IMR-90 (cell line): ENCODE measurements at regions not wholly inside any gene's neighbourhood (a gene's known extent, or its start where the extent isn't known, plus 50 kb on each side); places are given as distances from the start of the nearest gene placed in this dataset.
A peak's percentile ranks its signal among the peaks of the same experiment; 100 is the strongest.

Experiments used
- ATAC-seq: fragments of 200-7000 bp; cut with Tn5 transposase; 2 replicates; pipeline ENCODE4 v1.9.1; 2020; ENCODE audit warnings: low read depth, mild to moderate bottlenecking, moderate library complexity
- BruUV-seq: library from RNA; stranded (reverse); fragments of 400-500 nt; replicated peaks from 2 replicates; lab custom pipeline; 2021; lab: Mats Ljungman, UMichigan
- CTCF ChIA-PET: fragments of 300-600 bp; formaldehyde crosslinking; extraction: SDS; loops from one replicate; lab custom pipeline; 2021; ENCODE audit warnings: antibody characterized with exemption; lab: Yijun Ruan, JAX
- POLR2A ChIA-PET: fragments of 300-600 bp; sonication (Branson Sonifier 250); formaldehyde crosslinking; loops from one replicate; lab custom pipeline; 2022; ENCODE audit warnings: antibody characterized with exemption; ENCODE audit not compliant: unreplicated experiment; lab: Charles Lee
- DNase-seq: peaks from one replicate; pipeline ENCODE4 v3.0.0; 2013
- H2AFZ ChIP-seq: replicated peaks from 2 replicates; pipeline ENCODE3; 2013; ENCODE audit warnings: low read length, mild to moderate bottlenecking; ENCODE audit not compliant: poor library complexity
- H2AK5ac ChIP-seq: 2 replicates; pipeline ENCODE4 v1.6.1; 2013; ENCODE audit warnings: low read depth, low read length, inconsistent platforms
- H2AK9ac ChIP-seq: replicated peaks from 2 replicates; pipeline ENCODE3; 2013; ENCODE audit warnings: mild to moderate bottlenecking, low read depth, low read length, moderate library complexity; ENCODE audit not compliant: poor library complexity
- H2BK120ac ChIP-seq: 2 replicates; pipeline ENCODE4 v1.6.1; 2013; ENCODE audit warnings: low read depth, low read length, inconsistent platforms
- H2BK15ac ChIP-seq: 3 replicates; pipeline ENCODE4 v1.6.1; 2013; ENCODE audit warnings: low read depth, low read length, inconsistent platforms
- H2BK20ac ChIP-seq: 2 replicates; pipeline ENCODE4 v1.6.1; 2013; ENCODE audit warnings: low read depth, mild to moderate bottlenecking, inconsistent platforms, low read length, moderate library complexity
- H2BK5ac ChIP-seq: 2 replicates; pipeline ENCODE4 v1.6.1; 2013; ENCODE audit warnings: mild to moderate bottlenecking, low read depth, low read length, inconsistent platforms; ENCODE audit not compliant: poor library complexity, severe bottlenecking
- H3K14ac ChIP-seq: replicated peaks from 2 replicates; pipeline ENCODE4 v1.6.1; 2013; ENCODE audit warnings: low read depth, low read length, inconsistent platforms
- H3K18ac ChIP-seq: 2 replicates; pipeline ENCODE4 v1.6.1; 2013; ENCODE audit warnings: low read depth, low read length, control low read depth
- H3K23ac ChIP-seq: 2 replicates; pipeline ENCODE4 v1.6.1; 2013; ENCODE audit warnings: low read depth, low read length, inconsistent platforms
- H3K27ac ChIP-seq: 2 replicates; pipeline ENCODE4 v1.5.1; 2013; ENCODE audit warnings: mild to moderate bottlenecking, control low read depth, low read length; ENCODE audit not compliant: insufficient read depth
- H3K27me3 ChIP-seq: 2 replicates; pipeline ENCODE4 v1.6.1; 2013; ENCODE audit warnings: low read length; ENCODE audit not compliant: control insufficient read depth, insufficient read depth
- H3K36me3 ChIP-seq: 2 replicates; pipeline ENCODE4 v1.6.1; 2013; ENCODE audit warnings: low read length, mixed read lengths; ENCODE audit not compliant: control insufficient read depth, insufficient read depth
- H3K4ac ChIP-seq: 2 replicates; pipeline ENCODE4 v1.6.1; 2013; ENCODE audit warnings: low read depth, low read length, inconsistent platforms
- H3K4me1 ChIP-seq: 2 replicates; pipeline ENCODE4 v1.6.1; 2013; ENCODE audit warnings: low read length, mixed read lengths; ENCODE audit not compliant: control insufficient read depth, insufficient read depth
- H3K4me2 ChIP-seq: 2 replicates; pipeline ENCODE4 v1.6.1; 2013; ENCODE audit warnings: low read depth, mild to moderate bottlenecking, control low read depth, low read length, moderate library complexity
- H3K4me3 ChIP-seq: 2 replicates; pipeline ENCODE4 v1.5.1; 2013; ENCODE audit warnings: low read depth, mild to moderate bottlenecking, control low read depth, low read length, moderate library complexity; ENCODE audit not compliant: insufficient read depth
- H3K56ac ChIP-seq: 2 replicates; pipeline ENCODE4 v1.6.1; 2013; ENCODE audit warnings: low read length, inconsistent platforms; ENCODE audit not compliant: insufficient read depth; ENCODE audit errors: extremely low read depth
- H3K79me1 ChIP-seq, 2 experiments: 2 replicates each; pipeline ENCODE4 v1.6.1; 2013; ENCODE audit warnings: low read length in 2 of 2, inconsistent platforms in 1 of 2, low read depth in 1 of 2
- H3K9ac ChIP-seq: 2 replicates; pipeline ENCODE4 v1.6.1; 2013; ENCODE audit warnings: low read depth, low read length, control low read depth
- H3K9me1 ChIP-seq: 2 replicates; pipeline ENCODE4 v1.6.1; 2013; ENCODE audit warnings: low read length, inconsistent platforms; ENCODE audit not compliant: insufficient read depth
- H3K9me3 ChIP-seq: 2 replicates; pipeline ENCODE4 v1.6.1; 2013; ENCODE audit warnings: low read length; ENCODE audit not compliant: control insufficient read depth, insufficient read depth
- H4K20me1 ChIP-seq: 2 replicates; pipeline ENCODE4 v1.6.1; 2013; ENCODE audit warnings: low read length, inconsistent platforms; ENCODE audit not compliant: insufficient read depth
- H4K5ac ChIP-seq: 2 replicates; pipeline ENCODE4 v1.6.1; 2013; ENCODE audit warnings: mild to moderate bottlenecking, low read depth, low read length, control low read depth
- H4K8ac ChIP-seq, 2 experiments: 2 replicates each; pipeline ENCODE4 v1.6.1; 2013; ENCODE audit warnings: low read depth in 2 of 2, low read length in 2 of 2, control low read depth in 1 of 2, inconsistent platforms in 1 of 2
- H4K91ac ChIP-seq: 2 replicates; pipeline ENCODE4 v1.6.1; 2013; ENCODE audit warnings: low read depth, low read length, inconsistent platforms; ENCODE audit not compliant: insufficient read depth
- CEBPB ChIP-seq: IDR thresholded peaks from 2 replicates; pipeline ENCODE4 v1.6.1; 2012; ENCODE audit warnings: low read depth, low read length, improper control_type of control experiment
- FOS ChIP-seq: fragments of 150-350 bp; IDR thresholded peaks from 2 replicates; pipeline ENCODE4 v1.6.1; 2016; ENCODE audit warnings: low read depth, low read length
- RCOR1 ChIP-seq: IDR thresholded peaks from 2 replicates; pipeline ENCODE4 v1.6.1; 2012; ENCODE audit warnings: mild to moderate bottlenecking, low read length, improper control_type of control experiment; ENCODE audit not compliant: insufficient replicate concordance
- WGBS, 2 experiments: methylation state at CpG; one replicate each; pipeline versions ENCODE4 v1.1.5 to v1.1.7; 2013; ENCODE audit warnings: missing lambda C conversion rate in 2 of 2; ENCODE audit not compliant: insufficient read length in 1 of 2; ENCODE audit errors: extremely low coverage in 2 of 2; 5-methylcytosine and 5-hydroxymethylcytosine counted together
- dilution Hi-C: fragments of 300-500 bp; cut with HindIII; formaldehyde crosslinking; loops from one replicate; pipeline ENCODE4 v1.14.3; 2018; ENCODE audit warnings: low sequenced_read_pairs; ENCODE audit not compliant: unreplicated experiment
- in situ Hi-C: fragments of 300-500 bp; cut with MboI; formaldehyde crosslinking; loops from 3 replicates; pipeline ENCODE4 v1.14.3; 2019; ENCODE audit warnings: low sequenced_read_pairs, inconsistent platforms, mixed read lengths
- intact Hi-C: fragments of 100-400 bp; cut with micrococcal nuclease; formaldehyde crosslinking; loops from 2 replicates; pipeline ENCODE4 v1.10.0; 2022
- TF ChIP-seq, protein P1 (sequence below): fragments of 150-350 bp; IDR thresholded peaks from 2 replicates; pipeline ENCODE4 v1.6.1; 2016; ENCODE audit warnings: low read depth, mild to moderate bottlenecking, low read length, moderate library complexity, borderline replicate concordance

DNA sequence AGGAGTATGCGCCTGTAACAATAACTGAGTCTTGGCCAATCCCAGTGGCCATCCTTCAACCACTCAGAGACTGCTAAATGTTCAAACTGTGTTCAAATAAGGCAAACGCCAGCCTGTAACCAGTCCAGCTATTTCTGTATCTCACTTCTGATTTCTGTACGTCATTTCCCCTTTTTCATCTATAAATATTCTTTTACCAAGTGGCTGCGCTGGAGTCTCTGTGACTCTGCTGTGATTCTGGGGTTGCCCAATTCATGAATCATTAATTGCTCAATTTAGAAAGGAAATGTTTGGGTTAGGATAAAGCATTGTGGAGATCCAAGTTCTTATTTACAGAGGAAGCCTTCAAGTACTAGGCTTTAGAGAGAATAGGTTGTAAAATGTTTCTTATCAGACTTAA lies 89.8 kb upstream of the UST start:
- Histone ChIP-seq H3K27me3 (no peaks in the 10 kb centered on the region), H4K8ac (peak overlapping the region in 1 of 2 experiments; percentile 45; a peak in 2 of 4 replicates), H3K36me3 (no peaks in the 10 kb centered on the region), H2BK15ac (peak overlapping the region; percentile 20; the same call in 1 of the 3 replicates), H2BK120ac (no peak overlapping the region), H3K23ac (no peak overlapping the region), H4K5ac (peak overlapping the region; percentile 71; the same call in 1 of the 2 replicates), H2AFZ (no peak overlapping the region), H3K4me1 (0 out of 2 replicates have a peak, but pooled peaks cover 1% of the 10 kb centered on the region), H4K91ac (no peak overlapping the region), H3K9me3 (peaks cover 9% of the 10 kb centered on the region), H2BK5ac (peak overlapping the region; percentile 68), H3K4me2 (no peak overlapping the region), H3K18ac (peak overlapping the region; percentile 67; the same call in 1 of the 2 replicates), H2BK20ac (peak overlapping the region; percentile 69; the same call in 1 of the 2 replicates), H3K9me1 (no peaks in the 10 kb centered on the region), H3K79me1 (no peaks in the 10 kb centered on the region), H2AK9ac (no peak overlapping the region), H3K27ac (peak overlapping the region; percentile 39; the same call in 1 of the 2 replicates), H3K4me3 (no peak overlapping the region), H3K9ac (no peak overlapping the region), H3K56ac (no peak overlapping the region), H3K14ac (no peak overlapping the region), H4K20me1 (no peaks in the 10 kb centered on the region), H2AK5ac (no peak overlapping the region), H3K4ac (peak overlapping the region; percentile 45; the same call in 1 of the 2 replicates)
- DNase-seq (peak; percentile 84), ATAC-seq (peak; percentile 93)
- CTCF ChIA-PET, result no interaction called here
- in situ Hi-C loops (no loop called here), intact Hi-C loops (no loop called here), dilution Hi-C loops (no loop called here)
- TF ChIP-seq FOS (peak; percentile 69; the same call in 1 of the 2 replicates), CEBPB (peak; percentile 95), RCOR1 (no peak)
- TF ChIP-seq, protein P1, sequence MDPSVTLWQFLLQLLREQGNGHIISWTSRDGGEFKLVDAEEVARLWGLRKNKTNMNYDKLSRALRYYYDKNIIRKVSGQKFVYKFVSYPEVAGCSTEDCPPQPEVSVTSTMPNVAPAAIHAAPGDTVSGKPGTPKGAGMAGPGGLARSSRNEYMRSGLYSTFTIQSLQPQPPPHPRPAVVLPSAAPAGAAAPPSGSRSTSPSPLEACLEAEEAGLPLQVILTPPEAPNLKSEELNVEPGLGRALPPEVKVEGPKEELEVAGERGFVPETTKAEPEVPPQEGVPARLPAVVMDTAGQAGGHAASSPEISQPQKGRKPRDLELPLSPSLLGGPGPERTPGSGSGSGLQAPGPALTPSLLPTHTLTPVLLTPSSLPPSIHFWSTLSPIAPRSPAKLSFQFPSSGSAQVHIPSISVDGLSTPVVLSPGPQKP, result no peak
- BruUV-seq, result no TSS peak
- no CpG with 5 or more reads among the region's 4 CpGs for WGBS, 2 experiments
- POLR2A ChIA-PET, result no interaction called here
